ENCODE measurements at regions not wholly inside any gene's neighbourhood (a gene's known extent, or its start where the extent isn't known, plus 50 kb on each side); places are given as distances from the start of the nearest gene placed in this dataset.

DNA sequence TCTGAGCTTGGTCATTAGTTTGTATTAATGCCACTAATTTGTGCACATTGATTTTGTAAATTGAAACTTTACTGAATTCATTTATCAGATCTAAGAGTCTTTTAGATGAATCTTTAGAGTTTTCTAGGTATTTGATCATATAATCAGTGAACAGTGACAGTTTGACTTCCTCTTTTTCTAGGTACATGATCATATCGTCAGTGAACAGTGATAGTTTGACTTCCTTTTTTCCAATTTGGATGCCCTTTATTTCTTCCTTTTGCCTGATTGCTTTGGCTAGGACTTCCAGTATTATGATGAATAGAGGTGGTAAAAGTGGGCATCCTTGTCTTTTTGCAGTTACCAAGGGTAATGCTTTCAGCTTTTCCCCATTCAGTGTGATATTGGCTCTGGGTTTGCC, 421.4 kb upstream of the CPXCR1 start:
- H3K36me3 Mint-ChIP-seq (ENCODE audit: low read depth, unreplicated experiment): no peaks in the 10 kb centered on the region
- no peak for TF ChIP-seq EZH2 (IDR thresholded peaks at IDR 0.05; ENCODE audit: insufficient read depth, low read length)
- TF ChIP-seq, protein P1, sequence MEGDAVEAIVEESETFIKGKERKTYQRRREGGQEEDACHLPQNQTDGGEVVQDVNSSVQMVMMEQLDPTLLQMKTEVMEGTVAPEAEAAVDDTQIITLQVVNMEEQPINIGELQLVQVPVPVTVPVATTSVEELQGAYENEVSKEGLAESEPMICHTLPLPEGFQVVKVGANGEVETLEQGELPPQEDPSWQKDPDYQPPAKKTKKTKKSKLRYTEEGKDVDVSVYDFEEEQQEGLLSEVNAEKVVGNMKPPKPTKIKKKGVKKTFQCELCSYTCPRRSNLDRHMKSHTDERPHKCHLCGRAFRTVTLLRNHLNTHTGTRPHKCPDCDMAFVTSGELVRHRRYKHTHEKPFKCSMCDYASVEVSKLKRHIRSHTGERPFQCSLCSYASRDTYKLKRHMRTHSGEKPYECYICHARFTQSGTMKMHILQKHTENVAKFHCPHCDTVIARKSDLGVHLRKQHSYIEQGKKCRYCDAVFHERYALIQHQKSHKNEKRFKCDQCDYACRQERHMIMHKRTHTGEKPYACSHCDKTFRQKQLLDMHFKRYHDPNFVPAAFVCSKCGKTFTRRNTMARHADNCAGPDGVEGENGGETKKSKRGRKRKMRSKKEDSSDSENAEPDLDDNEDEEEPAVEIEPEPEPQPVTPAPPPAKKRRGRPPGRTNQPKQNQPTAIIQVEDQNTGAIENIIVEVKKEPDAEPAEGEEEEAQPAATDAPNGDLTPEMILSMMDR (IDR thresholded peaks at IDR 0.05; ENCODE audit: insufficient read depth, low read depth, low read length): no peak
- Histone ChIP-seq H2AFZ (ENCODE audit: low read depth, low read length) (no peak overlapping the region), H3K4me2 (ENCODE audit: low read length) (no peak overlapping the region), H3K36me3 (ENCODE audit: insufficient read depth, low read length) (no peaks in the 10 kb centered on the region), H3K4me1 (ENCODE audit: insufficient read depth, low read length) (no peaks in the 10 kb centered on the region), H3K9ac (ENCODE audit: low read length) (no peak overlapping the region), H3K27ac (ENCODE audit: low read depth, low read length) (no peak overlapping the region), H3K27me3 (ENCODE audit: insufficient read depth, low read length) (no peaks in the 10 kb centered on the region), H4K20me1 (ENCODE audit: insufficient read depth, low read length) (no peaks in the 10 kb centered on the region), H3K4me3 (ENCODE audit: insufficient read depth, low read depth, low read length) (no peak overlapping the region), H3K9me3 (ENCODE audit: insufficient read depth, low read depth, low read length) (no peaks in the 10 kb centered on the region), H3K79me2 (ENCODE audit: insufficient read depth, low read length) (no peaks in the 10 kb centered on the region)
- H3K4me3 Mint-ChIP-seq (ENCODE audit: unreplicated experiment): no peak overlapping the region
- no peaks in the 10 kb centered on the region for H3K27me3 Mint-ChIP-seq (ENCODE audit: low read depth, unreplicated experiment)
- no peaks in the 10 kb centered on the region for H3K9me3 Mint-ChIP-seq (ENCODE audit: unreplicated experiment)
- no peaks in the 10 kb centered on the region for H3K4me1 Mint-ChIP-seq (ENCODE audit: low read depth, unreplicated experiment)
- DNase-seq (ENCODE audit: low read depth) (no peak), FAIRE-seq (peak; percentile 58)
- H3K27ac Mint-ChIP-seq (ENCODE audit: unreplicated experiment): no peak overlapping the region

DNA sequence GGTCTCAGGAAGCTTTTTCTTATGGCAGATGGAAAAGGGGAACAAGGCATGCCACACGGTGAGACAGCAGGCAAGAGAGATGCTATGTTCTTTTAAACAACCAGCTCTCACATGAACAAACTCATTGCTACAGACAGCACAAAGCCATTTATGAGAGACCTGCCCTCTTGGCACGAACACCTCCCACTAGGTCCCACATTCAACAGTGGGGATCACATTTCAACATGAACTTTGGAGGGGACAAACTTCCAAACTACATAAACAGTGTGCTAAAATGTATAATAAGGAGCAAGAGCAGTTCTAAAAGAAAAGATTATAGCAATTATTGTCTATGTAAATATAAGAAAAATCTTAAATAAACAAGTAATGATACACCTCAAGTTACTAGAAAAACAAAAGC, 391.8 kb upstream of the CPXCR1 start:
- FAIRE-seq: peak; percentile 68
- DNase-seq (ENCODE audit: low read depth): no peak
- Mint-ChIP-seq H3K36me3 (ENCODE audit: low read depth, unreplicated experiment) (no peaks in the 10 kb centered on the region), H3K4me1 (ENCODE audit: low read depth, unreplicated experiment) (no peaks in the 10 kb centered on the region), H3K27me3 (ENCODE audit: low read depth, unreplicated experiment) (no peaks in the 10 kb centered on the region), H3K4me3 (ENCODE audit: unreplicated experiment) (no peak overlapping the region), H3K9me3 (ENCODE audit: unreplicated experiment) (no peaks in the 10 kb centered on the region), H3K27ac (ENCODE audit: unreplicated experiment) (no peak overlapping the region)
- no peak overlapping the region for H3K9ac ChIP-seq (ENCODE audit: low read length)
- H3K79me2 ChIP-seq (ENCODE audit: insufficient read depth, low read length): no peaks in the 10 kb centered on the region
- H3K4me2 ChIP-seq (ENCODE audit: low read length): no peak overlapping the region
- H3K27ac ChIP-seq (ENCODE audit: low read depth, low read length): no peak overlapping the region
- no peak for TF ChIP-seq EZH2 (IDR thresholded peaks at IDR 0.05; ENCODE audit: insufficient read depth, low read length)
- TF ChIP-seq, protein P1 (IDR thresholded peaks at IDR 0.05; ENCODE audit: insufficient read depth, low read depth, low read length): no peak
- no peak overlapping the region for H2AFZ ChIP-seq (ENCODE audit: low read depth, low read length)
- no peak overlapping the region for H3K4me3 ChIP-seq (ENCODE audit: insufficient read depth, low read depth, low read length)
- H4K20me1 ChIP-seq (ENCODE audit: insufficient read depth, low read length): no peaks in the 10 kb centered on the region
- no peaks in the 10 kb centered on the region for H3K4me1 ChIP-seq (ENCODE audit: insufficient read depth, low read length)
- no peaks in the 10 kb centered on the region for H3K27me3 ChIP-seq (ENCODE audit: insufficient read depth, low read length)
- no peaks in the 10 kb centered on the region for H3K36me3 ChIP-seq (ENCODE audit: insufficient read depth, low read length)
- H3K9me3 ChIP-seq (ENCODE audit: insufficient read depth, low read depth, low read length): no peaks in the 10 kb centered on the region

- H3K9me3 ChIP-seq (ENCODE audit: insufficient read depth, low read depth, low read length): no peaks in the 10 kb centered on the region
- H3K9ac ChIP-seq (ENCODE audit: low read length): no peak overlapping the region
- H3K27me3 ChIP-seq (ENCODE audit: insufficient read depth, low read length): no peaks in the 10 kb centered on the region
- H3K36me3 Mint-ChIP-seq (ENCODE audit: low read depth, unreplicated experiment): no peaks in the 10 kb centered on the region
- H3K79me2 ChIP-seq (ENCODE audit: insufficient read depth, low read length): no peaks in the 10 kb centered on the region
- no peaks in the 10 kb centered on the region for H3K9me3 Mint-ChIP-seq (ENCODE audit: unreplicated experiment)
- H3K4me2 ChIP-seq (ENCODE audit: low read length): no peak overlapping the region
- H3K36me3 ChIP-seq (ENCODE audit: insufficient read depth, low read length): no peaks in the 10 kb centered on the region
- no peaks in the 10 kb centered on the region for H3K4me1 ChIP-seq (ENCODE audit: insufficient read depth, low read length)
- H3K27ac Mint-ChIP-seq (ENCODE audit: unreplicated experiment): no peak overlapping the region
- DNase-seq (ENCODE audit: low read depth): no peak
- FAIRE-seq: no peak
- no peaks in the 10 kb centered on the region for H3K4me1 Mint-ChIP-seq (ENCODE audit: low read depth, unreplicated experiment)
- no peak overlapping the region for H3K4me3 ChIP-seq (ENCODE audit: insufficient read depth, low read depth, low read length)
- H3K4me3 Mint-ChIP-seq (ENCODE audit: unreplicated experiment): no peak overlapping the region
- H2AFZ ChIP-seq (ENCODE audit: low read depth, low read length): no peak overlapping the region
- no peak overlapping the region for H3K27ac ChIP-seq (ENCODE audit: low read depth, low read length)
- no peaks in the 10 kb centered on the region for H4K20me1 ChIP-seq (ENCODE audit: insufficient read depth, low read length)
- no peaks in the 10 kb centered on the region for H3K27me3 Mint-ChIP-seq (ENCODE audit: low read depth, unreplicated experiment)
- TF ChIP-seq, protein P1 (IDR thresholded peaks at IDR 0.05; ENCODE audit: insufficient read depth, low read depth, low read length): no peak
- TF ChIP-seq EZH2 (IDR thresholded peaks at IDR 0.05; ENCODE audit: insufficient read depth, low read length): no peak
Measured at GRCh38 chrX:88366314-88366713, 380.7 kb upstream of the CPXCR1 start.

Measured in astrocyte (in vitro differentiated cells and primary cell).